ENCODE measurements at regions not wholly inside any gene's neighbourhood (a gene's known extent, or its start where the extent isn't known, plus 50 kb on each side); places are given as distances from the start of the nearest gene placed in this dataset.

DNA sequence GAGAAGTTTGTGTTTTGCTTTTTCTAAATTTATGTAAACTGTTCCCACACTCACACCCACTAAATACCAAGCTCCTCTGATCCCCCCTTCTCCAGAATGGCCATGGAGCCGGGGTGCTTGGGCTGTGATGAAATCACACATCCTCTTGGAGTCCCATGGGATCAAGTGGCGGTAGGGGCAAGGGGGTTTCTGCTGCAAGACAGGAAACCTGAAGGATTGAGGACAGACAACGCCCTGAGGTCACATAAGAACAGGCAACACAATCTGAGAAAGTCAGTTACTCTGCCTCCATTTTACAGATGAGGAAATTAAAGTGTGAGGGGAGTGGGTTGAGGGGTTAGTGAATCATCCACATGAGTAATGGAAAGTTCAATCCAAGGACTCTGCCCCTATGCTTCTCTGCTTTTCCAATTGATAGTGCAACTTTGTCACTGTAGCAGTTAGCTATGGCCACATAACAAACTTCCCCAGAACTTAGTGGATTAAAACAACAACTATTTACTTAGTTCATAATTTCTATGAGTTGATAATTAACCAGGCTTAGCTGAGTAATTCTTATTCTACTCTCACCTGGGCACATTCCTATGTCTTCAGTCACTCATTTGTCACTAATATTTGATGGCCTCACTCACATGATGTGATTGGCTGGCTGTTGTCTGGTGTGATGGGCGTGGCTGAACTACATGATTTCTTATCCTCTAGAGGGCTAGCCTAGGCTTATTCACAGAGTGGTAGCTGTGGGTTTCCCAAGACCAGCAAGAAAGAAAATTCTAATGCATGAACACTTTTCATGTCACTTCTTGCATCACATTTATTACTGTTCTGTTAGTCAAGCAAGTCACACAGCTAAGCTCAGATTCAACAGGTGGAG, 77.3 kb upstream of the ADRA1D start:
- no peak for TF ChIP-seq EZH2 (IDR thresholded peaks at IDR 0.05)
- TF ChIP-seq POLR2AphosphoS5 (IDR thresholded peaks at IDR 0.05; ENCODE audit: borderline replicate concordance, low read depth, low read length), result no peak
